ENCODE measurements at regions not wholly inside any gene's neighbourhood (a gene's known extent, or its start where the extent isn't known, plus 50 kb on each side); places are given as distances from the start of the nearest gene placed in this dataset.
"Not testable (repeated sequence)": the region's sequence is repeated elsewhere in the genome, so short reads cannot be mapped to it uniquely, and the experiment has no call there.

DNA sequence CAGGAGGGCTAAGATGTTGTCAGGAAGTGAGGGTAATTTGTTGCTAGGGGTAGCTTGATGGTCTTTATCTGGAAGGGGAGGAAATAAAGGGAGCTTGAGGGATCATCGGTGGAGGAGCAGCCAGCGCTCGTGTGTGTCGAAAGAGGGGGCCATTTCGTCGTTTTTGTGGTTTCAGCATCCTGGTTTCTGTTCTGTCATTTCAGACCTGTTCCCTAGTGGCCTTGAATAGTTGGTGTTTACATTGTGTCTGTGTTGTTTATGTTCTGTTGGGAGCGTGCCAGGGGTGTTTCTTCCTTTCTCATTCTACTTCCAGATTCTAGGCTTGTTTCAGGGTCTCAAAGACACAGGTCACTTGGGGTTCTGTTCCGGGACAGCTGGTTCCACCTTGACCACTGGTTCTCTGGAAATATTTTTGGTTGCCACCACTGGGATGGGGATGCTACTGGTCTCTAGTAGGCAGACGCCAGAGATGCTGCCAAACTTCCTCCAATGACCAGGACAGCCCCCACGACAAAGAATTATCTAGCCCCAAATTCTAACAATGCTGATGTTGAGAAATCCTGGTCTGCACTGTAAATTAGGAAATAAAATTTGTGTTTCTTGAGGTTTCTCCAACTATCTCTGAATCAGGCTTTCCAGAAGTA, 113.9 kb upstream of the NAA20 start:
- no peak for DNase-seq

DNA sequence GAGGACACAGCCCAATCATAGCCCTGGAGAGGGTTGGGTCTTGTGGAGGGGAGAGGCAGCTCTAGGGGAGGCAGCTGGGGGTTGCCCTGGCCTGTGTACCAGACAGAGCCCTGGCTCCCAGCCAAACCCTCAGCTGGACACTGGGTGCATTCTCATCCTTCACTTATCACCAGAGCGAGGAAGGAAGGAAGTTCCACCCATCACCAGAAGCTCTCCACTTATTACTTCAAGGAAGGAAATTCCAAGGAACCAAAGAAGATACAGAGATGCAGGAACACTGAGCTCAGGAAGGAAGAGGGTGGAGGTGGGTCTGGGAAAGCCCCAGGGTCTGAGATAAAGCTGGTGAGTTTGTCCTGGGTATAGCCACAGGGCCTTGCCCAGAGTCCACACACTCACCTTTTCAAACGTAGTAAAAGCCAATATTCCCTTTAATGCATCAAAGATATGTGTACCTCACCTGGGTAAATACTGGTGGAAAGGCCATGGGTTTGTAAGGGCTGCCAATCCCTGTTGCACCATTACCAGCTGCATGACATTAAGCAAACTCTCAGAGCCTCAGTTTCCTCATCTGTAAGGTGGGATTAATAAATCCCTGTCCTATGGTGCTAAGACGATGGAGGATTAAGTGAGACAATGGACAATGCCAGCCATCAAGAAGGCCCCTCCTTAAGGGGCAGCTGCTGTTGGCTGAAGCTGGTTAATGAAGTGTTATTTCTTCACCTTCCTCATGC, 109.7 kb upstream of the NAA20 start:
- DNase-seq = no peak

DNA sequence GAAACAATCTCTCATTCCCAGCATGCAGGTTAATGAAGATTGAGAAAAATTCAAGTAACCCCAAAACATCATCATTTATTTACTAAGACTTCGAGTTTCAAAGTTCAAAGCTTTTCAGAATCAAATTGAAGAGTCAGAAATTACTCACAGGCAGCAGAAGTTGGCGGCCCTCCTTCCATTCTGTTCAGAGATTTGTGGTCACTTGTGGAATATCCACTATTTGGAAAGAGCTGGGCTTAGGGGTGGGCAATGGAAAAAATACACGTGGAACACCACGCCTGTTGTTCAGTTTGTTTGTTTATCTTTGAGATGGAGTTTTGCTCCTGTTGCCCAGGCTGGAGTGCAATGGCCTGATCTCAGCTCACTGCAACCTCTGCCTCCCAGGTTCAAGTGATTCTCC, 108.6 kb upstream of the NAA20 start:
- DNase-seq = no peak

DNA sequence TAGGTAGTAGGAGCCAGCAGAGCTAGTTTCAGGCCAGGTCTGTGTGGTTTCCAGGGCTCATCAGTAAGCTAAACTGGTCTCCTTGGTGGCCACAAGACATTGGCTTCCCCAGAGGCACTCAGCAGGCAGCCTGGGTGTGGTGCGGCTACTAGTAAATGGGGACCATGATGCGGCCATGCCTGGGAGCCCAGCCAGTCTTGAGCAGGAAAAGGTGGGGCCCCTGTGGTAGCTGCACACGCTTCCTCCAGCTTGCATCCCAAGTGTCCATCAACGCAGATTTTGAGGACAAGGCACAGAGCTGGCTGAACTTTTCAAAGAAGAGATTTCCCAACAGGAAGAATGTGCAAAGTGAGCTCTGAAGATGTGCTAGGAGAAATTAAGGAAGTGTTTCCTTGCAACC, 107.4 kb upstream of the NAA20 start:
- no peak for DNase-seq

DNA sequence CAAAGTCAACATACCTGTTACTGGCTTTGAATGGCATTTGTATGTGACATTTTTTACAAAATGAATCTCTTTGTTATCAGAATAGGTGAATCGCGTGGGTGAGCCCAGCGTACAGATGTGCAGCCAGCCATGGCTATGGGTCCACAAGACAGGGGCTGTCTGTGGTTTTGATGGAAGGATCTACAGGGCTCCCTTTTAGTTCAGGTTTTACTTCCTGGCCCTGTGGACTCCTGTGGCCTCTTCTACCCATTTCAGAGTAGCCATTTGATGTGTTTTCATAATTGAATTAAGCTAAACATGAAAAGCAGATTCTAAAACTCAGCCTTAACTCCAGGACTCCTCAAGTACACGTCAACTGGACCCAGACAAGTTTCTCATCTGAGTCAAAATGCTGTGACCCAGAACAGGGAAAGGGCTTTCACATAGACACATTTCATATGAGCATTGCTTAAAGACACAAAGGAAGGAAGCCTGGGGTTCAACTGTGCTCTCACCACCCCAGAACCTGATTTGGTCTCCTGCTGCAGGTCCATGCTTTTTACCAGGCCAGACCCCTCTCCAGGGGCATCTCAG, 105.3 kb upstream of the NAA20 start:
- no peak for DNase-seq

DNA sequence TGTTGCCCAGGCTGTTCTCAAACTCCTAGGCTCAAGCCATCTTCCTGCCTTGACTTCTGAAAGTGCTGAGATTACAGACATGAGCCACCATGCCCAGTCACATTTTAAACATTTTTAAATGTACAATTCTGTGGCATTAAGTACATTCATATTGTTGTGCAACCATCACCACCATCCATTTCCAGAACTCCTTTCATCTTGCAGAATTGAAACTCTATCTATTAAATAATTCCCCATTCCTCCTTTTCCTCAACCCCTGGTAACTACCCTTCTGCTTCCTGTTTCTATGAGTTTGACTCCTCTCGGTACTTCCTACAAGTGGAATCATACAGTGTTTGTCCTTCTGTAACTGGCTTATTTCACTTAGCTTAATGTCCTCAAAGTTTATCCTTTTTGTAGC, 103.8 kb upstream of the NAA20 start:
- DNase-seq = no peak

DNA sequence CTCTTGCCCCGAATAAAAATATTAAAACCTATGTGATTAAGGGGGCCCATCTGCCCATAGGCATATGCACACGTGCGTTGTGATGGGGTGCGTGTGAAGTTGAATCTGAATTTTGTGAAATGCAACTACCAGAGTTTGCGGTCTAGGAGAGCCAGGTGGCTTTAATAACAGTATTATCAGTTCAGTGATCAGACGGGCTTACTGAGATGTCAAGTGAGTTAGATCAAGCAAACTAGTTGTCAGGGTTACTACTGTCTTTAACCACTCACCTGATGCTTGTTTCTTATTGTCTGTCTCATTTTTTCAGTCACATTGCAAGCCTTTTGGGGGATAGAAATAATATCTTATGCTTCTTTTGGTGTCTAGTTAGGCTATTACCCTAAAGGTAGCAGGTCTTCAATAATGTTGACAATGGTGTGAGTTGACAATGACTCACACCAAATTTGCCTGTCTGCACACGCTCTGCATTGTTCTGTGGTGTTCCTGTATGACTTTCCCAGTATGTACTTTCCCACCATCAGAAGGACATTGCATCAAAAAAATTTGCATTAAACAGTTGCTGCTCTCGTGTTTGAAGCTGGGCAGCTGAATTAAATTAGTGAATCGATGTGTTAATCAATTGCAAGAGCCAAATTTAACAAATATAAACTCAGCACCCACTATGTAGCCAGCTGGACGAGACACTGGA, 103.1 kb upstream of the NAA20 start:
- no peak for DNase-seq

DNA sequence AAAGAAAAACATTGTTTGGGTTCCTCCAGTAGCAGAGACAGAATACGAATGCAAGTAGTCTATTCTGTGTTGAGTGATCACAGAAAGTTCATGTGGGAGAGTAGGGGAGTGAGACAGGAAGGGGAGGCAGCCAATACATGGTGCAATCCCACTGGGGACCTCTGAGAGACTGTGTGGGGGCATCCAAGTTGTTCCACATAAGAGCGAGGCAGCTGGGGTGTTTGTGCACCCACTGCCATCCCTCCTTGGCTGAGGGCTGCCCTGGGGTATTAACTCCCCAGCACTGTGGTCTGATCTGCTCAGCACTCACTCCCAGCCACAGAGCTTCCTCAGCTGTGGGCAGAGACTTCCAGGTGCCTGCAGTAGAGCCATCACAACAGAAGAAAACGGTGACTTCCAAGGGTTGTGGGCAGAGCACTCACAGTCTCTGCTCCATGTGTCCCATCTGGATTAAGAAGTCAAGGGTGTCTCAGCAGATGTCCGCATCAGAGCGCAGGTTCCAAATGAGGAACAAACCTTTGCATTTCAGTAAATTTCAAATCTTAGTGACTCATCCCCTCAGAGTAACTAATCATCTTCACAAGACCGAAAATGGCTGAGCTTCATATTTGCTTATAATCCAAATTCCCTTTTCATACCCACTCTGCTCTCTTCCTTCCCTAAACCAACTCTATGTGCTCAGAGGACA, 101.9 kb upstream of the NAA20 start:
- no peak for DNase-seq

DNA sequence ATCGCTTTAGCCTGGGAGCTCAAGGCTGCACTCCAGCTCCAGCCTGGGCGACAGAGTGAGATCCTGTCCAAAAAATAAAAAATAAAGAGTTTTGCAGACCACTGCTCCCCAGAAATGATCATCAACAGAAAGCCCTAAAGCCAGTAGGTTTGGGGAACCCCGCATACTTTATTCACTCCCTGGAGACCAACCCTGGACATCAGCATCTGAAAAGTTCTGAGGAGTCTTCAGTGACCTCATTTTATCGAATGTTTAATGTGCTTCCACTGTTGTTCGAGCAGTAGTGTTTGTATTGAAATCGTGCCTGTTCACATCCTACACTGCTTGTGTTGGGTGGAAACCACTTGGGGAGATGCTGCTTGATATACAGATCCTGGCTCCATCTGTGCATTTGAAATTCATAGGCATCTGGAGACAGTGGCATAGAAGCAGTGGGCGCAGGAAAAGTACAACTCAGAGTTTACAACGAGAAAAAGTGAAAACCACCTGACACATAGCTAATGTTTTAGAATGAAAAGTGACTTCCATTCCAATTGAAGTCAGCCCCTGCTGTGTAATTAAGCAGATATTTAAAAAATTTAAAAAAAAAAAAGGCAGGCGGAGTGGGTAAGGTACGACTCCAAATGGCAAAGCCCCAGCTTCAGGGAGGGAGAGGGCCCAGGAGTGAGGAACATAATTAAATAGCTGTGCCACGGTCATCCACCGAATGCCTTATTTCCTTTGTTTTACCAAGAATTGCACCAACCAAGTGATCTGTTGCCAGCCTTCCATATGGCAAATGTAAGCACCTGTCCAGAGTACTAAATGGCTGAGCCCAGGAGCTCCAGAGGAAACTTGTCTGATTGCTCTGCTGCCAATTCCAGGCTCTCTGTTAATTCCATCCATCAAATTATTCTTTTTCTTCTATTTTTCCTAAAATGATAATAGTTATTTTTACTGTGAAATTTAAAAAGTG, 100.4 kb upstream of the NAA20 start:
- DNase-seq = no peak

DNA sequence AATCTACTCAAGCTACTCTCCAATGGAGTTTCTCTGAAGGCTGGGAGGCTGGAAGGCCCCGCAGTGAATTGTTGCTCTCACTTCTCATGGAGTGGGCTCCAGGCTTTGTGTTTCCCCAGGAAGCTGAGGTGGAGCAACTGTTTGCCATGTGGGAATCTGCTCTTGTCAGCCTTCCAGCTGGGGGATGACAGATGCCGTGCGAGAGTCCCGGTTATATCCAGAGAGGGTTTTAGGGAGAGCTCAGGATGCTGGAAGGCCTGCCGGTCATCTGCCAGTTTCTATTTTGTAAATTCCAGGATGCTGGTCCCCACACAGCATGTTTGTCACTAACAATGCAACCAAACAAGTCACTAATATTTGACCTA, 98.2 kb upstream of the NAA20 start:
- no peak for DNase-seq

DNA sequence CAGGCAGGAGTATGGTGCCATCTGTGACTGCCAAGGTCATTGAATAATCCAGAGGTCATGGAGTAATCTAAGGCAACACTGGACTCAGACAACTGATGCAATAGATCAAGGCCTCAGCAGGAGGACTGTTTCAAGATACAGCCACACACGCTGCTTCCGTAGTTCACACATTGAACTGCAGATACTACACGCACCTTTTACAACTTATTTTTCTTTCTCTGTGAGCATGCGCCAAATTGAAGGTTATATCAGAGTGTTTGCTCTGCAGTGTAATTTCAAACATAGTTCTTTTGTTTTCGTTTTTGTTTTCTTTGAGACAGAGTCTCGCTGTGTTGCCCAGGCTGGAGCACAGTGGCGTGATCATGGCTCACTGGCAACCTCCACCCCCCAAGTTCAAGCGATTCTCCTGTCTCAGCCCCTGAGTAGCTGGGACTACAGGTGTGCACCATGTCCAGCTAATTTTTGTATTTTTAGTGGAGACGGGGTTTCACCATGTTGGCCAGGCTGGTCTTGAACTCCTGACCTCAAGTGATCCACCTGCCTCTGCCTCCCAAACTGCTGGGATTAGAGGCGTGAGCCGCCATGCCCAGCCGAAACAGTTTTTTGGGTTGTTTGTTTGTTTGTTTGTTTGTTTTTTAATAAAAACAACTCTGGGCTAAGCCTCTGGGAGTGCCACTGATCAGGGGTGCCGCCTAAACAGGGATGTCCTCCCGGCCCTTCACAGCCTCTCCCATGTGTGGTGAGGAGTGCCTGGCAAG, 96.6 kb upstream of the NAA20 start:
- DNase-seq = no peak

DNA sequence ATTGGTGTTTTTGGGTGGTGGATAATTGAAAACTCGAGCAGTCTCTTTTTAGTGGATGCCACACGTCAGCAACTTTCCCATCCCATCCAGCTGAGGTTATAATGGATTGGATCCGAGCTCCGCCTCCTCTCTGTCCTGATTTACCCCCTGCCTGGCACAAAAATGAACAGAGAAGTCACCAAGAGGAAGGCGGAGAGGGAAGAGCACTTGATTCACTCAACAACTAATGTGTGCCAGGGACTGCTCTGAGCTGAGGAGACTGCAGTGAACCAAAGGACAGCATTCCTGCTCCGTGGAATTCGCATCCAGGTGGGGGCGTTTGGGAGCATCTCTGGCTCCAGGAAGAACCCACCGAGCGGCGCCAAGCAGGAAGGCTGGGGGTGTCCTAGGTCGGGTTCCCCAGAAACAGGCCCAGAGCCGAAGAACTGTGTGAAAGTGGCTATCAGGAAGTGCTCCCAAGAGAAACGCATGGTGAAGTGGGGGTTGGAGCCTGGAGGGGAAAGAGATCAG, 95.8 kb upstream of the NAA20 start:
- no peak for DNase-seq

DNA sequence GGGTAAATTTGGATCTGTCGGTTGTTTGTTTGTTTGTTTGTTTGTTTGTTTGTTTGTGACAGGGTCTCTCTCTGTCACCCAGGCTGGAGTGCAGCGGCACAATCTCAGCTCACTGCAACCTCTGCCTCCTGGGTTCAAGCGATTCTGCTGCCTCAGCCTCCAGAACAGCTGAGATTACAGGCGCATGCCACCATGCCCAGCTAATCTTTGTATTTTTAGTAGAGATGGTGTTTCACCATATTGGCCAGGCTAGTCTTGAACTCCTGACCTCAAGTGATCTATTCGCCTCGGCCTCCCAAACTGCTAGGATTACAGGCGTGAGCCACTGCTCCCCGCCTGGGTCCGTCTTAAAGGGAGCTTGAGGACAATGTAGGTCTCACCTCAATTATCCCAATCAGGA, 95.3 kb upstream of the NAA20 start:
- not testable (repeated sequence) for DNase-seq

DNA sequence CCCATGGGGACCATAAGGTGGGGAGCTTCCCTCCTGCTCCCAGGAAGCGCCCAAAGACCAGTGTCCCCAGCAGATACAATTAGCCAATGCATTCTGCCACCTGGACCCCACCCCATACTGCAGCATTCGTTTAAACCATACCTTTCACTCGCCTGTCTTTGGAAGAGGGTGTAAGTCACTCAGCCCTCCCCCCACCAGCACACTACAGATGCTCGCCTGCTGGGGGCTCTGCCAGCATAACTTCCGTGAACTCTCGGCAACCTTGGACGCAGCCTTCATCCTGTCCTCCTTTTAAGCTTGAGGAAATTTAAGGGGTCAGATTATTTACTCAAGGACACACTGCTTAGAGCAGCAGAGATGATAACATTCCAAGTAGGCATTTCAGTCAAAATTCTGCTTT, 94.4 kb upstream of the NAA20 start:
- DNase-seq = no peak

DNA sequence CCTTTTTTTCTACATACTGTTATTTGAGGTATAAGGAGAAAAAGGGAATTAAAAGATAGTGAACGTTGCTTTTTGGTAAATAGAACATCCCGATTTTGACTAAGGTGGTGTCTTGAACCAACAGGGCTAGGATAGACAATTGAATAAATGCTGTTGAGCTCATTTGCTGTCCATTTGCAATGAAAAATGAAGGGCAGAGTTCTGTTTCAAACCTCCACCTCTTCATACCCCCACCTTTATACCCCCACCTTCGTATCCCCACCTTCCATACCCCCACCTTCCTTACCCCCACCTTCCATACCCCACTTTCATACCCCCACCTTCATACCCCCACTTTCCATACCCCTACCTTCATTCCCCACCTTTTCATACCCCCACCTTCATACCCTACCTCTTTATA, 93.4 kb upstream of the NAA20 start:
- no peak for DNase-seq

DNA sequence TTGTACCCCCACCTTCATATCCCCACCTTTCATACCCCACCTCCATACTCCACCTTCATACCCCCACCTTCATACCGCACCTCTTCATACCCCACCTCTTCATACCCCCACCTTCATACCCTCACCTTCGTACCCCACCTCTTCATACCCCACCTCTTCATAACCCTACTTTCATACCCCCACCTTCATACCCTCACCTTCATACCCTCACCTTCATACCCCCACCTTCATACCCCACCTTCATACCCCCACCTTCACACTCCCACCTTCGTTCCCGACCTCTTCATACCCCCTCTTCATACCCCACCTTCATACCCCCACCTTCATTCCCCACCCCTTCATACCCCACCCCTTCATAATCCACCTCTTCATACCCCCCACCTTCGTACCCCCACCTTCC, 92.9 kb upstream of the NAA20 start:
- DNase-seq = no peak

DNA sequence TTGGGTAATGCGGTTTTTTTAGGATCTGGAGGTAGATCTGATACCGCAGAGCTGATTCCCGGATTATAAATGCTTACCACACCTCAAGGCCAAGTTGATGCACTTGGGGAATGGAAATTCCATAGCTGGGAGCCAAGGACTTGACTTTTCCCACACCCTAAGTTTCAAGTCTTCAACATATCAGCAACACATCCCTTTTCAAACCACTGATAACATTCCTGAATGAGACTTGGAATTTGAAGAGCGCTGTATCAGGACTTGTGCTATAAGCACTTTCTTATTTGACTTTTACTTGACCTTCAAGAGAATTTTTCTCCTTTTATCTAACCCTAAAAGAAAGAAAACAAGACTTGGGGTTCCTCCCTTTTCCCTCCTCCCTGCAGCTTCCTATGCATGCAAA, 90.6 kb upstream of the NAA20 start:
- no peak for DNase-seq

DNA sequence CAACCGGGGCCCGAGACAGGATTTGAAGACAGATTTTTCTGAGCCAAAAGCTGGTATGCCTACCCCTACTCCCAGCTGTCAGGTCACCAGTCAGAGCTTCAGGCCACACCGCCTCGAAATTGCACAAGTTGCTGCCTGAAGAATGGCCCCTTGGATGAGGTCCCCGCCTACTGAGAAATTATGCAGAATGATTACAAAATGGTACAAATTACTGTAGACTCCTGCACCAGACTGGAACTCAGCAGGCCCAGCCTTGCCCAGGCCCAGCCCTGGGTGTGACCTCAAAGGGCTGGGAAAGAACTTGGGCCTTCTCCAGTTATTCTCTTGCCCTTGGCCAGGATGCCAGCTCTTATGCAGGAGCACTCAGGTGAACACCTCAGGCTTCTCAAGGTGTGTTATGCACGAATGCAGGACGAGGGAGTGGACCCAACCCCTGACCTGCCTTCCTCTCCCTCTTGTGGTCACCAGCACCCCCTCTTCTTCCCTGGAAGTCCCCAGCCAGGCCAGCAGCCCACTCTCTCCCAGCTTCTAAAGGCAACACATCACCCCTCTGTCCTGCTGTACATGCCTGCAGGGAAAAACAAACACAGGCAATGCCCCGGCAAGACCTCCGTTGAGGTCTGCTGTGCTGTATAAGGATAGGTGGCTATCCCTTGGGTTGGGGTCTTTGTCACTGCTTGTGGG, 88.7 kb upstream of the NAA20 start:
- DNase-seq = no peak

DNA sequence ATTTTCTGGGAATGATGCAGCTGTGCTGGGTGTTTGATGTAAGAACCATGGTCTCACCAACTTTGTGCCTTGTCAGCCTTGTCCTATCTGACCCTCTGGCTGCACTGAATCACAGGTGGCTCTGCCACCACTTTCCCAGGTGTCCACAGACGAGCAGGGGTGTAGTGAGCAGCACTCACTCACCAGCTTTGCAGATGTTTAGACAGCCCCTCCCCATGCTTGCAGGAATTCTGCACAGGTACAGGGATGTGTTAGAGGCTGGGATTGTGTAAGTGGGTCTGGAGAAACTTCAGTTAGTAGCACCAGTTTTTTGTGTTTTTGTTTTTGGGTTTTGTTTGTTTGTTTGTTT, 88.2 kb upstream of the NAA20 start:
- no peak for DNase-seq

DNA sequence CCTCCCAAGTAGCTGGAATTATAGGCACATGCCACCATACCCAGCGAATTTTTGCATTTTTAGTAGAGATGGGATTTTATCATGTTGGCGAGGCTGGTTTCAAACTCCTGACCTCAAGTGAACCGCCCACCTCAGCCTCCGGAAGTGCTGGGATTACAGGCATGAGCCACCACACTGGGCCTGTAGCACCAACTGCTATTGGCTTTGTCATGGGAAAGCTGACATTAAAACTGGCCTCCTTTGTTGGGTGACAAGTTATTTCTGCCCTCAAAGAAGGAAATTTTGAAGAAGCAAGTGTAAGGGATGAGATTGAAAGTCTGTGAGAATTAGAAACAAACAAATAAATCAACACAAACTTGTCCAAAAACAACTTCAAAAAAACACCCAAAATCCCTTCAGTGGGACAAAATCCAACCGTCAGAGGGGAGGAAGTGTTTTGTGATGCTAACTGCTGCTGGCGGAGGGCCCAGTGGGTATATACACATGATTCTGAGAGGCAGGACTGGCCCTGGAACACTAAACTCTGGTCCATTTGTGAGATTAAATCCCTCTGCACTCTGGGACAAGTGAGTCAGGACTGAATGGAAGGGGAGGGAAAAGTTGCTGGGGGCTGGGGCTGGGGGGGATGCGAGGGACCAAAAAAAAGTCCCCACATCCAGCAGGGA, 87.5 kb upstream of the NAA20 start:
- DNase-seq = no peak
